Gastroesophageal sphincter (tissue), 3 donors: ENCODE measurements at regions not wholly inside any gene's neighbourhood (a gene's known extent, or its start where the extent isn't known, plus 50 kb on each side); places are given as distances from the start of the nearest gene placed in this dataset.

Source experiments
- POLR2AphosphoS5 ChIP-seq: sonication (generic); formaldehyde crosslinking; IDR thresholded peaks from one replicate; pipeline ENCODE4 v1.6.1; 2017; ENCODE audit warnings: antibody characterized with exemption
- TF ChIP-seq, protein P1 (sequence below), 4 experiments: fragments of 200-600 bp in 2 of 4; fragments of 450-650 bp in 2 of 4; sonication (generic) in 1 of 4; IDR thresholded peaks; one replicate each; pipeline ENCODE4 v1.5.1; 2017 to 2019; ENCODE audit warnings: antibody characterized with exemption in 4 of 4, mild to moderate bottlenecking in 2 of 4, moderate library complexity in 2 of 4

DNA sequence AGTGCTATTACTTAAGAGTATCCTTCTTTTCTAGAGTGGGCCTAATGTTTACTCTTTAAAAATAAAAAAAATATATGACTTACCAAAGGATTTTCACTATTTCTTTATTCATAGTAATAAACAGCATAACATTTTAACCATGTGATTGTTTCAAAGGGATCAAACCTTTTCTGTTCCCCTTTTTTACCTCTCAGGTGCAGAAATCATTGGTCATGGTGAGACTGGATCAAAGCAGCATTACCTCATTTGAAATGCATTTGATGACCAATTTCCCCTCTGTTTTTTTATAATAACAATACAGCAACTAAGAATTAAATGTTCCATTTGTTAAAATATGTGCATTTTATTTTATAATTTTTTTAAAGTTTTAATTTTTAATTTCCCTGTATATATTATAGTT is 598.0 kb upstream of the RGMB start:
- TF ChIP-seq, protein P1, sequence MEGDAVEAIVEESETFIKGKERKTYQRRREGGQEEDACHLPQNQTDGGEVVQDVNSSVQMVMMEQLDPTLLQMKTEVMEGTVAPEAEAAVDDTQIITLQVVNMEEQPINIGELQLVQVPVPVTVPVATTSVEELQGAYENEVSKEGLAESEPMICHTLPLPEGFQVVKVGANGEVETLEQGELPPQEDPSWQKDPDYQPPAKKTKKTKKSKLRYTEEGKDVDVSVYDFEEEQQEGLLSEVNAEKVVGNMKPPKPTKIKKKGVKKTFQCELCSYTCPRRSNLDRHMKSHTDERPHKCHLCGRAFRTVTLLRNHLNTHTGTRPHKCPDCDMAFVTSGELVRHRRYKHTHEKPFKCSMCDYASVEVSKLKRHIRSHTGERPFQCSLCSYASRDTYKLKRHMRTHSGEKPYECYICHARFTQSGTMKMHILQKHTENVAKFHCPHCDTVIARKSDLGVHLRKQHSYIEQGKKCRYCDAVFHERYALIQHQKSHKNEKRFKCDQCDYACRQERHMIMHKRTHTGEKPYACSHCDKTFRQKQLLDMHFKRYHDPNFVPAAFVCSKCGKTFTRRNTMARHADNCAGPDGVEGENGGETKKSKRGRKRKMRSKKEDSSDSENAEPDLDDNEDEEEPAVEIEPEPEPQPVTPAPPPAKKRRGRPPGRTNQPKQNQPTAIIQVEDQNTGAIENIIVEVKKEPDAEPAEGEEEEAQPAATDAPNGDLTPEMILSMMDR (IDR thresholded peaks at IDR 0.05): no peak
- TF ChIP-seq POLR2AphosphoS5: no peak
